AG04450 (cell line): ENCODE measurements at regions not wholly inside any gene's neighbourhood (a gene's known extent, or its start where the extent isn't known, plus 50 kb on each side); places are given as distances from the start of the nearest gene placed in this dataset.

Source experiments
- CTCF ChIA-PET: fragments of 300-600, 350-600 bp; formaldehyde crosslinking; extraction: SDS; loops from one replicate; lab custom pipeline; 2022; ENCODE audit warnings: antibody characterized with exemption, inconsistent platforms; lab: Charles Lee
- POLR2A ChIA-PET: fragments of 350-600 bp; formaldehyde crosslinking; extraction: SDS; loops from one replicate; lab custom pipeline; 2021; ENCODE audit warnings: antibody characterized with exemption, inconsistent platforms; lab: Yijun Ruan, JAX
- DNase-seq: peaks from one replicate; pipeline ENCODE4 v3.0.0-alpha.2; 2011; ENCODE audit warnings: low read depth, low spot score
- H3K27ac ChIP-seq: one replicate; pipeline ENCODE4 v1.5.1; 2012; ENCODE audit warnings: low read depth, low read length, control low read depth
- H3K27me3 ChIP-seq: one replicate; pipeline ENCODE4 v1.6.0; 2012; ENCODE audit warnings: low read length; ENCODE audit not compliant: control insufficient read depth, insufficient read depth
- H3K4me3 ChIP-seq: 2 replicates; pipeline ENCODE4 v1.5.1; 2011; ENCODE audit warnings: mild to moderate bottlenecking, low read depth, low read length, control low read depth
- H3K9me3 ChIP-seq: 2 replicates; pipeline ENCODE4 v1.5.1; 2012; ENCODE audit warnings: low read length; ENCODE audit not compliant: control insufficient read depth, insufficient read depth
- TF ChIP-seq, protein P1 (sequence below): IDR thresholded peaks from 2 replicates; pipeline ENCODE4 v1.5.1; 2011; ENCODE audit warnings: low read depth, low read length, control low read depth, inconsistent platforms

GRCh38 chr2:7269106-7269643, 352.0 kb downstream of the RNF144A start:
- no peak for DNase-seq
- ChIA-PET CTCF (no interaction called here), POLR2A (no interaction called here)
- no peak overlapping the region for H3K4me3 ChIP-seq
- TF ChIP-seq, protein P1, sequence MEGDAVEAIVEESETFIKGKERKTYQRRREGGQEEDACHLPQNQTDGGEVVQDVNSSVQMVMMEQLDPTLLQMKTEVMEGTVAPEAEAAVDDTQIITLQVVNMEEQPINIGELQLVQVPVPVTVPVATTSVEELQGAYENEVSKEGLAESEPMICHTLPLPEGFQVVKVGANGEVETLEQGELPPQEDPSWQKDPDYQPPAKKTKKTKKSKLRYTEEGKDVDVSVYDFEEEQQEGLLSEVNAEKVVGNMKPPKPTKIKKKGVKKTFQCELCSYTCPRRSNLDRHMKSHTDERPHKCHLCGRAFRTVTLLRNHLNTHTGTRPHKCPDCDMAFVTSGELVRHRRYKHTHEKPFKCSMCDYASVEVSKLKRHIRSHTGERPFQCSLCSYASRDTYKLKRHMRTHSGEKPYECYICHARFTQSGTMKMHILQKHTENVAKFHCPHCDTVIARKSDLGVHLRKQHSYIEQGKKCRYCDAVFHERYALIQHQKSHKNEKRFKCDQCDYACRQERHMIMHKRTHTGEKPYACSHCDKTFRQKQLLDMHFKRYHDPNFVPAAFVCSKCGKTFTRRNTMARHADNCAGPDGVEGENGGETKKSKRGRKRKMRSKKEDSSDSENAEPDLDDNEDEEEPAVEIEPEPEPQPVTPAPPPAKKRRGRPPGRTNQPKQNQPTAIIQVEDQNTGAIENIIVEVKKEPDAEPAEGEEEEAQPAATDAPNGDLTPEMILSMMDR, result no peak
- peaks cover 5% of the 10 kb centered on the region; the same call in 1 of the 2 replicates for H3K9me3 ChIP-seq
- H3K27me3 ChIP-seq, result no peaks in the 10 kb centered on the region
- no peak overlapping the region for H3K27ac ChIP-seq

- ChIA-PET CTCF (no interaction called here), POLR2A (no interaction called here)
- H3K27me3 ChIP-seq, result no peaks in the 10 kb centered on the region
- TF ChIP-seq, protein P1, result no peak
- DNase-seq, result no peak
- H3K27ac ChIP-seq, result no peak overlapping the region
- H3K9me3 ChIP-seq, result peaks cover 5% of the 10 kb centered on the region; the same call in 1 of the 2 replicates
- H3K4me3 ChIP-seq, result no peak overlapping the region
These were observed 352.8 kb downstream of the RNF144A start for GRCh38 chr2:7270011-7270431.

DNA sequence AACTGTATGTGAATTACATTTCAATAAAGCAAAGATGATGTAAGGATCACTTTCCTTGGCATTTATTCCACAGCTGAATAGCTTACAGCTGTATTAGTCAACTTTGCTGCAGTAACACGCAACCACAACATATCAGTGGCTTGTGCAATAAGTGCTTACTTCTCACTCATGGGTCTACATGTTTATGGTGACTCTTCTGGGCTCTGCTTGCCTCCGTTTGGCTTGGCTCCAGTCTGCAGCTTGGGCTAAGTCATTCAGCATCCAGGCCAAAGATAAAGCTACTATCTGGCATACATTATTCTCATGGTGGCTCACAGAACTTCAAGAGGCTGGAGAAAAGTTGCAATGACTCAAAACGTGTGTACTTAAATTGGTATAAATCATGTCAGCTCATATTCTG, 355.0 kb downstream of the RNF144A start:
- CTCF ChIA-PET, result interaction anchor here (1.6 kb wide), 1 partner anchor 69 kb away, joined by 3 read pairs; no protein-coding TSS in a partner anchor
- DNase-seq, result no peak
- POLR2A ChIA-PET, result no interaction called here

GRCh38 chr2:7278984-7279383, 361.8 kb downstream of the RNF144A start:
- Histone ChIP-seq H3K4me3 (no peak overlapping the region), H3K27ac (no peak overlapping the region), H3K27me3 (no peaks in the 10 kb centered on the region), H3K9me3 (no peaks in the 10 kb centered on the region)
- ChIA-PET POLR2A (no interaction called here), CTCF (no interaction called here)
- TF ChIP-seq, protein P1, result no peak
- DNase-seq, result no peak

More for the DNA sequence above, 355.0 kb downstream of the RNF144A start:
- Histone ChIP-seq H3K4me3 (no peak overlapping the region), H3K27me3 (no peaks in the 10 kb centered on the region), H3K9me3 (peaks cover 2% of the 10 kb centered on the region; the same call in 1 of the 2 replicates), H3K27ac (no peak overlapping the region)
- TF ChIP-seq, protein P1, result no peak

DNA sequence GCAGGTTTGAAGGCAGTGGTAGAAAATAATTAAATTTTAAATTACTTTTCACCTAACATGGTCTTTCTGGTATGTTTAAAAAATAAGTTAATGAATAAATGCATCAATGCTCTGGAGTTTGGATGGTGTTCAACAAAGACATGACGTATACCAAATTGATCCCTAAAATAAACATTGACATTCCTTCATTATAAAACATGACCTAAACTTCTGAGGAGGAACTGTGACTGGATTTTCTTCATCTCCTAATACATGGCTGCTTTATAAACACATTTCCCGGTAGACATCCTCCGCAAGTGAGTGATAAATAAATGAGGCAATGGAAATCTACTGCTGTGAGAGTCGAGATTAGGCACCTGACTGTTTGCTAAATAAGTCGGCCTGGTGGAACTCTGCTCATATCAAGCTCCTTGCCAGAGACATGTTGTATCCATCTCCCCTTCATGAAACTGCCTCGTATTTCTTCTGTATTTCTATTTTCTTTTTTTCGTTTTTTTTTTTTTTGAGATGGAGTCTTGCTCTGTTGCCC, 362.3 kb downstream of the RNF144A start:
- TF ChIP-seq, protein P1, result no peak
- ChIA-PET CTCF (no interaction called here), POLR2A (no interaction called here)
- DNase-seq, result no peak
- H3K27me3 ChIP-seq, result no peaks in the 10 kb centered on the region
- no peak overlapping the region for H3K27ac ChIP-seq
- no peaks in the 10 kb centered on the region for H3K9me3 ChIP-seq
- no peak overlapping the region for H3K4me3 ChIP-seq
